SKM-1 (cell line): ENCODE measurements at regions not wholly inside any gene's neighbourhood (a gene's known extent, or its start where the extent isn't known, plus 50 kb on each side); places are given as distances from the start of the nearest gene placed in this dataset.
"Not testable (repeated sequence)": the region's sequence is repeated elsewhere in the genome, so short reads cannot be mapped to it uniquely, and the experiment has no call there.

Experiments used
- DNase-seq: peaks from one replicate; lab custom pipeline; 2025; ENCODE audit not compliant: unreplicated experiment; lab: John Stamatoyannopoulos, UW

GRCh38 chr9:81037889-81038288 lies 651.5 kb downstream of the TLE1 start:
- no peak for DNase-seq

GRCh38 chr9:81035601-81036000 lies 653.7 kb downstream of the TLE1 start:
- DNase-seq = no peak

GRCh38 chr9:81035171-81035570 lies 654.2 kb downstream of the TLE1 start:
- no peak for DNase-seq

GRCh38 chr9:81032831-81033230 lies 656.5 kb downstream of the TLE1 start:
- no peak for DNase-seq

GRCh38 chr9:81032030-81032572 lies 657.2 kb downstream of the TLE1 start:
- no peak for DNase-seq

GRCh38 chr9:81031422-81032029 lies 657.8 kb downstream of the TLE1 start:
- no peak for DNase-seq

- no peak for DNase-seq
Observed at GRCh38 chr9:81030027-81030426, 659.3 kb downstream of the TLE1 start.

GRCh38 chr9:81028504-81028903 lies 660.8 kb downstream of the TLE1 start:
- no peak for DNase-seq

GRCh38 chr9:81022177-81022576 lies 667.2 kb downstream of the TLE1 start:
- no peak for DNase-seq

- DNase-seq = not testable (repeated sequence)
Observed at GRCh38 chr9:81014945-81015344, 674.4 kb downstream of the TLE1 start.

- DNase-seq = not testable (repeated sequence)
Observed at GRCh38 chr9:81013191-81013590, 676.2 kb downstream of the TLE1 start.

- no peak for DNase-seq
Observed at GRCh38 chr9:81002906-81003305, 686.4 kb downstream of the TLE1 start.

GRCh38 chr9:81002242-81002641 lies 687.1 kb downstream of the TLE1 start:
- DNase-seq = no peak

GRCh38 chr9:80995759-80996158 lies 693.6 kb downstream of the TLE1 start:
- no peak for DNase-seq

GRCh38 chr9:80994892-80995291 lies 694.5 kb downstream of the TLE1 start:
- DNase-seq = no peak

- DNase-seq = not testable (repeated sequence)
Observed at GRCh38 chr9:80985595-80985994, 703.8 kb downstream of the TLE1 start.

- no peak for DNase-seq
Observed at GRCh38 chr9:80976403-80976802, 712.9 kb downstream of the TLE1 start.

GRCh38 chr9:80970377-80970776 lies 719.0 kb downstream of the TLE1 start:
- DNase-seq = not testable (repeated sequence)

- DNase-seq = no peak
Observed at GRCh38 chr9:80968611-80969010, 720.7 kb downstream of the TLE1 start.

- no peak for DNase-seq
Observed at GRCh38 chr9:80964914-80965313, 724.4 kb downstream of the TLE1 start.

GRCh38 chr9:80964374-80964773 lies 725.0 kb downstream of the TLE1 start:
- no peak for DNase-seq

- no peak for DNase-seq
Observed at GRCh38 chr9:80957801-80958200, 731.5 kb downstream of the TLE1 start.

- no peak for DNase-seq
Observed at GRCh38 chr9:80954521-80954920, 734.8 kb downstream of the TLE1 start.
